OCI-LY7 (cell line): ENCODE measurements at regions not wholly inside any gene's neighbourhood (a gene's known extent, or its start where the extent isn't known, plus 50 kb on each side); places are given as distances from the start of the nearest gene placed in this dataset.

Experiments used
- CTCF ChIP-seq: fragments of 200-600 bp; sonication (generic); conservative IDR thresholded peaks from 2 replicates; pipeline ENCODE4 v1.5.1; 2014; ENCODE audit warnings: mild to moderate bottlenecking, antibody characterized with exemption, low read length, moderate library complexity, mixed read lengths
- EZH2phosphoT487 ChIP-seq: fragments of 200-600 bp; sonication (generic); IDR thresholded peaks from 2 replicates; pipeline ENCODE4 v1.6.1; 2018; ENCODE audit warnings: low read depth, borderline replicate concordance, mild to moderate bottlenecking, mixed run types, antibody characterized with exemption, low read length, moderate library complexity, mixed read lengths

DNA sequence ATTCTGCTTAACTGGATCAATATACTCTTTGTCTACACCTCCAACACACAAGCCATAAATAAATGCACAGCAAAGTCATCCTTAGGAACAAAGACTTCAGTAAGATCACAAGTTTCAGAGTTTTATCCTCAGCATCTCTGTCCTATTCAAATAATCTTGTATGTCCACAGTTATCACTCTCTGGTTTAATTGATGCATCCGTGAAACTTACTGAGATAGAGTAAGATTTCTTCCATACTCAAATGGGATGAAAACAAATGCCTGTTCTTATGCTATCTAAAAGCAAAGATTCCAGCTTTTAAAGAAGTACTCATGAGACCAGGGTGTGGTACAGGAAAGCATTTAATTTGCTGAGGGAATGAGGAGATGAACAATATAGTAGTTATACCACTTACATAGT is 184.6 kb upstream of the SLC7A11 start:
- TF ChIP-seq CTCF (no peak), EZH2phosphoT487 (no peak)
